SK-MEL-5 (cell line): ENCODE measurements at regions not wholly inside any gene's neighbourhood (a gene's known extent, or its start where the extent isn't known, plus 50 kb on each side); places are given as distances from the start of the nearest gene placed in this dataset.

ENCODE experiments used
- DNase-seq: peaks from one replicate; pipeline ENCODE4 v3.0.0-alpha.2; 2016; ENCODE audit warnings: low read depth, low spot score
- in situ Hi-C: cut with HindIII; loops from 2 replicates; pipeline ENCODE4 v1.10.0; 2016; ENCODE audit warnings: low sequenced_read_pairs, high pct_unique_total_duplicates, low pct_unique_long_range_greater_than_20kb

DNA sequence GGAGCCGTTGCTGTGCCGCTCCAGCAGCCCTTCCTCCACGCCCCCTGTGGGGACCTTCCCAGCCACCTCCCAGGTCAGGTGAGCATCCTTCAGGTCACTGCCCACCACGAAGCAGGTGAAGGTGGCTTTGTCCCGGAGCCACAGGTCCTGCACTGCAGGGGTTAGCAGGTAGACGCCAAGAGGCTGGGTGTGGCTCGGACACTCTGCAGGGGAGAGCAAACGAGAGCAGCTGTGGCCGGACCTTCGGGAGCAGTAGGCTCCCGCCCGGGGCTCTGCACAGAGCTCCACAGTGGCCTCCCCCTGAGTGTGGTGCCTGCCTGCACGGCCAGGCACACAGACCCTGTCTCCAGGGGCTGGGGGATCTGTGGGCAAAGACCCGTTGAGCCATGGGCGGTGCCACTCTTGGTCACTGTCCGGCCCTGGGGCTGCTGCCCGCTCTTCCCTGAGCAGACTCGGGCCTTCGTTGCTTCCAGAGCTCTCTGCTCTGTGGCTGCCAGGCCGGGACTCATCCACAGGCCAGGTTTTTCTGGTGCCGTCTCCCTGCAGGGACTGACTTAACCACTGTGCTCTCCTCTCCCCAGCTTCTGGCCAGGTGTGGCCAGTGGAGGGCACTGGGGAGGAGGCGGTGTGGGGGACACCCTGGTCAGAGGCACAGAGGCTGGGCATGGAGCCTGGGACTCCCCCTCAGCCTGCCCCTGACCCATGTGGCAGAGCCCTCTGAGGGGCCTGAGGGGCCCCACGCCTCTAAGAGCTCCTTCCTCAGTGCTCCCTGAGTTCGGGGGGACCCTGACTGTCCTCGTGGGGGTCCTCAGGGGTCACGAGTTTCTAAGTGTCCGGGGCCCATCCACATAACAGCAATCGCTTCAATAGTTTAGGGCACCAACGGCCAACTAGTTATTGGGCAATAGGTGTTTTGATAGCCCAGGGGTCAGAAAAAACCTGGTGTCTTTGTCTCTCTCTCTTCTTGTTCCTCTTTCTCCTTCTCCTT is 314.9 kb downstream of the TMEM121 start:
- DNase-seq, result no peak
- in situ Hi-C loops, result no loop called here

DNA sequence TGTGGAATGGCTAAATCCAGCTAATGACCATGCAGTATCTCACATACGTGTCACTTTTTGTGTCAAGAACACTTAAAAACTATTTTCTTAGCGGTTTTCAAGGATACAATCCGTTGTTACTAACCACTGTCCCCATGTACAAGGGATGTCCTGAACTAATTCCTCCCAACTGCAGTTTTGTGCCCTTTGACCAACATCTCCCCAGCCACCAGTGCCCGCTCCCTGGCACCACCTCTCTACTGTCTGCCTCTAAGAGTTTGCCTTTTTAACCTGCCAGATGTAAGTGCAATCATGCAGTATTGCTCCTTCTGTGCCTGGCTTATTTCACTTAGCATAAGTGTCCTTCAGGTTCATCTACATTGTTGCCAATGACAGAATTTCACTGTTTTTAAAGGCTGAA is 315.7 kb downstream of the TMEM121 start:
- DNase-seq, result no peak
- in situ Hi-C loops, result no loop called here

DNA sequence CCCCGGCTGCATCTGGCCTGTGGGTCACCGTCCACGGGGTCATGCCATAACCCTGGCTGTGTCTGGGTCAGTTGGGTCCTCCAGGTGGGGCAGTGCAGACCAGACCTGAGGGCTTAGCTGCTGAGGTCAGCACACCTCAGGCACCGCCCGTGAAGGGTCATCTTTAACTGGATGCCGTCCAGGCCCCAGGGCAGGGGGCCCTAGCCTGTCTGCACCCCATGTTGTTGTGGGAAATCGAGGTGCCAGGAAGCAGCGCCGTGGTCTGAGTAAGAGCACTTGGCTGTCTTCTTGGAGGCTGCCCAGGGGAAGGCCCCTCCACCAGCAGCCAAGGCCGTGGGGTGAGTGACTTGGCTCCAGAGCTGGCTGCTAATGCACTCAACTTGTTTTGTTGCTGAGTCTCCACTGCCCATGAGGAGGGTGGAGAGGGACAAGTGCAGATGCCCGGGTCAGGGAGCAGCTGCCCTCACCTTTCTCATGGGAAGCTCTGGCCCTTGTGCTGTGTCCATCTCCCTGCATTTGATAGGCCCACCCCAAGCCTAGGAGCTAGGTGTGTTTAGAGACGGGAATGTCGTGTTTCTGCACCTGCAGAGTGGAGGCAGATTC is 317.2 kb downstream of the TMEM121 start:
- no peak for DNase-seq
- in situ Hi-C loops, result no loop called here

DNA sequence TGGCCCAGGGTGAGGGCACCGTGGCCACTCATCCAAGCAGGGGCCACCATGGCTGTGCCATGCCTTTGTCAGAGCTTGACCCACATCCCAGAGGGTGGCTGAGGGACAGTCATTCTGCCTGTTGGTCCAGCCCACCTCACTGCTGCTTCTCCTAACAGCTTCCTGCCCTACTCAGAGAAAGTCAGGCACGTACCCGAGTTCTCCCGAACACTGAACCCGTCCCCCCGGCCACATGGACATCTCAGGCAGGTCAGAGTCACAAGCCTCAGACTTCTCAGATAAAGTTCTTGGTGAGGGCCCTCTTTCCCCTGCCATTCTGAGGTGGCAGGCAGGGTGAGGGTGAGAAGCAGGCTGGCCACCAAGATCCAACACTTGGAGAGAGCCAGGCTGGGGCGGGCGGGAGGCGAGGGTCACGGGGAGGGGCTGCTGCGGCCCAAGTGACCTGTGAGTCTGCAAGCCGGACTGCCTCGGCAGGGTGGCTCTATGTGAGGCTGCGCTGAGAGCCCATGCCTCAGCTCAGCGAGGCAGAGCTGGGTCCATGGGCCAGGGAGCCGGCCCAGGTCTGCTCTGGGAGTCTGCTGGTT is 317.8 kb downstream of the TMEM121 start:
- DNase-seq, result no peak
- in situ Hi-C loops, result no loop called here

DNA sequence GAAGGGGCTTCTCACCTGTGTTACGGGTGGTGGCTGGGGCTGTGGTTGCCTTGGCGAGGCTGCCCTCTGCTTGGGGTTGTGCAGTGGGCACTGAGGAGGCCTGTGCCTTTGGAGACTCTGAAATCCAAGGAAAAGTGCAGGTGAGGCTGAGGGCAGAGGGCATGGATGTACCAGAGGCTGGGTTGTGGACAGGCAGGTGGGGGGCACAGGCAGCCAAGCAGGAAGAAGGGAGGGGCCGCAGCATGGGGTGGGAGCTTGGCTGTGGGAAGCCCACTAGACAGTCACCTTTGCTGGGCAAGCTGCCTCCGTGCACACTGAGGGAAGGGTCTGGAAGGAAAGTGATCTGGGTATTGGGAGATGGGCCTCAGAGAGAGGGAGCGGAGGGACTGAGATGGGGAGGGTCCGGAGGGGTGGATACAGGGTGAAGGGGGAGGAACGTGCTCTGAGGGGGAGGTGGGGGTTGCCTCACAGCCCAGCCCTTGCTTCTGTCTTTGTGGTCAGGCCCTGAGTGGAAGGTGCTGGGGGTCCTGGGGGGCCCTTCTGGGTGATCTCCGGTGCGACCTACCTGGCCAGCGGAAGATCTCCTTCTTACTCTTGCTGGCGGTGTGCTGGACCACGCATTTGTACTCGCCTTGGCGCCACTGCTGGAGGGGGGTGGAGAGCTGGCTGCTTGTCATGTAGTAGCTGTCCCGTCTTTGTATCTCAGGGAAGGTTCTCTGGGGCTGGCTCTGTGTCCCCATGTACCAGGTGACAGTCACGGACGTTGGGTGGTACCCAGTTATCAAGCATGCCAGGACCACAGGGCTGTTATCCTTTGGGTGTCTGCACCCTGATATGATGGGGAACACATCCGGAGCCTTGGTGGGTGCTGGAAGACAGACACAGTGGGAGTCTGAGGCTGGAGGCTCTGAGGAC is 318.7 kb downstream of the TMEM121 start:
- DNase-seq, result no peak
- in situ Hi-C loops, result no loop called here

DNA sequence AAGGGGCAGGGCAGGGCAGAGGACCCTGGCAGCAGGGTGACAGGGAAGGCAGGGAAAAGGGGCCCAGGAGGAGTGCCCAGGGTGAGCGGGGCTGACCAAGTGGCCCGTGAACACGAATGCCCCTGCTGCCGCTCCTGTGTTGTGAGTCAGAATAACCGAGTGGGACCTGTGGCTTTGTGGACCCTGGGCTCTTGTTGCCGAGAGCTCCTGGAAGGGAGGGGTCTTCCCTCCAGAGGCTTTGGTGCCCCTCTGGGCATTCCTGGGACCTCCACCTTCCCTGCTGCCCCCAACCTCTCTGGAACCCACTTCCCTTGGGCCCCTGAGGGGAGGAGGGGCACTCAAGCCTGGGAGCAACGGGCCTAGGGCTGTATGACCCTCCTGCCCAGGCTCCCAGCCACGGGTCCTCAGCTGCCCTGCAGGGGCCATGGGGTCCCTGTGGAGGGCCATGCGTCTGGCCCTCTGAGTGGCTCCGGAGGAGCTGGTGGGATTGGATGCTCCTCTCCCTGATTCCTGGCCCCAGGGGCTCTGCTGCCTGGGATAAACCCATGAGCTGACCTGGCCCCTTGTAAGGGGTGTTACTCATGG is 319.4 kb downstream of the TMEM121 start:
- in situ Hi-C loops, result no loop called here
- no peak for DNase-seq

DNA sequence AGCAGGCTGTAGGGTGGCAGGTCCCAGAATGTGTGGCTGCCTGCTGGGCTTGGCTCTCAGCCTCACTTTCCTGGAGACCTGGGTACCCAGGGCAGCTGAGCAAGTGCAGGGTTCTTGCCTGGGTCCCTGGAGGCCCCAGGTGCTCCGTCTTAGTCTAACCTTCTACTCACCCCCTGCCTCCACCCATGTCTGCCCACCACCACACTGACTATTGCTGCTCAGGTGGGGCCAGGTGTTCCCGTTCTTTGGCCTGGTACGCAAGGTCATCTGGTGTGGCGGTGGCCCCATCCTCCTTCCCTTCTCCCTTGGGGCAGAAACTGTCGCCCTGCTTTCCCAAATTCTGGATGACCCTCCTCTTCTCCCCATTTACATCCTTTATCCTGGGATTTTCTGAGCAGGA is 319.9 kb downstream of the TMEM121 start:
- no peak for DNase-seq
- in situ Hi-C loops, result no loop called here

DNA sequence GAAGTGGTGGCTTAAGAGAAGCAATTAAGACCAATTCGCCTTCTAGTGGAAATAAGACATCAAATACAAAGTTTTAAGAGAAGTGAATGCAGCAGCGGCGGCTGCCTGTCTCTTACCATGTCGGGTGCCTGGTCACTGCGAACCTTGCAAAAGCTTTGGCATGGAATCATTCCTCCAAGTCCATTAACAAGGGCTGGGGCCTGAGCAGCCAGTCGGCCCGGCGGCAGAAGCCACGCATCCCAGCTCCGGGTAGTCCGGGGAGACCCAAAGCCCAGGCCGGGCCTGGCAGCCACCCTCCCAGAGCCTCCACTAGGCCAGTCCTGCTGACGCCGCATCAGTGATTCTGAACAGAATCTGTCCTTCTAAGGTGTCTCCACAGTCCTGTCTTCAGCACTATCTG is 321.0 kb downstream of the TMEM121 start:
- DNase-seq, result no peak
- in situ Hi-C loops, result no loop called here

DNA sequence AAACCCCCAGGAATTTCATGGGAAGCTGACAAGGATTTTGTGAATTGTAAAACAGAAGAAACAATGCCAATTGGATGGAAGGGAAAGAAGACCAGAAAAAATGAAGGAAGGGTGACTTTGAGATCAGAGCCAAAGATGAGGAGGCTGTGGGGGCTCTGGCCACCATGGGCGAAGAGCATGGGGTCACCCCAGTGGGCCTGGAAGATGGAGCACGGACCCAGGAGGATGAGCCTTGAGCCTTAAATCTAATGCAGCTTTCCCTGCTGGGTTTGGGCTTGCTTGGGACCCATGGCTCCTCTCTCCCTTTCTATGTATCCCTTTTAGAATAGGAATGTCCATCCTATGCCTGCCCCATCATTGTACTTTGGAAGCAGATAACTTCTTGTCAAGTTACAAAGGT is 322.2 kb downstream of the TMEM121 start:
- no peak for DNase-seq
- in situ Hi-C loops, result no loop called here

DNA sequence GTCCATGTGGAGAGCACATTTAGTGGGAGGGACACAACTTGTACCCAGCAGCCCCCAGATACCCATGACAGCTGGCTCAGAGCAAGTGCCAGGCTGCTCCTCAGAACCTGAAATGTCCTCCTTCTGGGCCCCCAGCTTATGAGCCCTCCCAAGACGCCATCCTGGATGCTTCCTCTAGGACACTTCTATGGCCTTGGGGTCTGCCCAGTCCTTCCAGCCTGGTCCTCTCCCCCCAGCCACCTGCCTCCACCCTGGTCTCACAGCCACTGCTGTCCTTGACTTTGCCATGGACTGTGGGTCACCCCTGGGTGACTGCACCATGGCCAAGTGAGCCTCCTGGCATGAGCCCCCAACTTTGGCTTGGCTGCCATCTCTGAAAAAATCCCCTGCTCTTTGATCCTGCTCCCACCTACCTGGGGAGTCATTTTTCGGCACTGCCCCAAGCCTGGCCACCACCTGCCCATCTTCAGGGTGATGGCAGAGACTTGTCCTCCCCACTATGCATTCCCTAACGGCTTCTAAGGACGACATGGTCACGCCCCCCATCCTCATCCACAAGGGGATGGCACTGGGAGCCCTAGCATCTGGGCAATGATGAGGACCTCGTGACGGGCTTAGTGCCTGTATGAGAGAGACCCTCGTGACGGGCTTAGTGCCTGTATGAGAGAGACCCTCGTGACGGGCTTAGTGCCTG is 323.7 kb downstream of the TMEM121 start:
- no peak for DNase-seq
- in situ Hi-C loops, result no loop called here

DNA sequence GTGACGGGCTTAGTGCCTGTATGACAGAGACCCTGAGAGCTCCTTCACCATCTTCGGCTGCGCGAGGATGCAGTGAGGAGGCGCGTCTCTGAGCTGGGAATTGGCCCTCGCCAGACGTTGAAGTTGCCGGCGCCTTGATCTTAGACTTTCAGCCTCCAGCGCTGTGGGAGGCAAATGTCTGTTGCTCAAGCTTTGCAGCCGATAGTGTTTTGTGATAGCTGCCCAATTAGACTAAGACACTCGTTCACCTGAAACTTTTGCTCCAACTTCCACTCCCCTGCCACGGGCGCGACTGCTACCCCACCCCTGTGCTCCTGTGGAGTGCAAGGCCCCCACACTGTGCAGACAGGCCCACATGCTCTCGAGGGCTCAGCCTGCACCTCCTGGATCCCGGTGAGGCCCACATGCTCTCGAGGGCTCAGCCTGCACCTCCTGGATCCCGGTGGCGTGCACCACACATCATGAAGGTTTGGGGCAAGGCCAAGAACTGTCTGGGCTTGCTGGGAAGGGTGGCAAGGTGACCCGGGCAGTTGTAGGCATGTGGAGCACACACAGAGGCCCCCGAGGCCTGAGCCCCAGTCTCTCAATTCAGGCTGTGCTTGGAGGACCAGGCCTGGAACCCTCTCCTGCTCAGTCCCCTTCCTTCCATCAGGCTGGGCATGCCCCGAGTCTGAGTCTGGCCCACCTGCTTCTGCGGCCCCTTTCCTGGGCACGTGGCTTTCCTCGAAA is 324.6 kb downstream of the TMEM121 start:
- in situ Hi-C loops, result no loop called here
- no peak for DNase-seq

DNA sequence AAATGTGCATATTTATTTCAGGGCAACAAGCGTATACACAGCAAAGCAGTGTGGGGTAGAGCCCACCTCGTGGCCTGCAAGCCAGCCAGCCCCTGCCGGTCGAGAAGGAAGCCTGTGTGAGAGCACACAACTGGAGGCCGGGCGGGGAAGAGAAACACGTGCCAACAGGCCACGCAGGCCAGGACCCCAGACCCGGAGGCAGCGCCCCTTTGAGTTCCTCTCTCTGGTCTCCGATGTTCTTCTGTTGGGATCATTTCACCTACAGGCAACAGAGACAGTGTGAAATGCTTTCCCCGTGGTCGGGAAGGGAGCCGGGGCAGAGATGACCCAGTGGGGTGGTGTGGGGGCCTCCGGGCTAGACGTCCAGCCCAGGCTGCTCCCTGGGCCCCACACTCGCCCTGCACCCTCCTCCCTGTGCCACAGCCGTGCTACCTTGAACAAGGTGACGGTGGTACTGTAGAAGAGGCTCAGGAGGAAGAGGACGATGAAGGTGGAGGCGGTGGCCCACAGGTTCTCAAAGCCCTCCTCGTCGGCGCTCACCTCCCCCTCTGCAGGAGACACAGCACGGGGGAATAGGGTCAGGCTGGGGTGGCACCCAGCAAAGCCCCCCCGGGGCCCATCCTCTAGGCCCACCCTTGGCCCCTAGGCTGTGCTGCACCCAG is 325.5 kb downstream of the TMEM121 start:
- DNase-seq, result no peak
- in situ Hi-C loops, result no loop called here

DNA sequence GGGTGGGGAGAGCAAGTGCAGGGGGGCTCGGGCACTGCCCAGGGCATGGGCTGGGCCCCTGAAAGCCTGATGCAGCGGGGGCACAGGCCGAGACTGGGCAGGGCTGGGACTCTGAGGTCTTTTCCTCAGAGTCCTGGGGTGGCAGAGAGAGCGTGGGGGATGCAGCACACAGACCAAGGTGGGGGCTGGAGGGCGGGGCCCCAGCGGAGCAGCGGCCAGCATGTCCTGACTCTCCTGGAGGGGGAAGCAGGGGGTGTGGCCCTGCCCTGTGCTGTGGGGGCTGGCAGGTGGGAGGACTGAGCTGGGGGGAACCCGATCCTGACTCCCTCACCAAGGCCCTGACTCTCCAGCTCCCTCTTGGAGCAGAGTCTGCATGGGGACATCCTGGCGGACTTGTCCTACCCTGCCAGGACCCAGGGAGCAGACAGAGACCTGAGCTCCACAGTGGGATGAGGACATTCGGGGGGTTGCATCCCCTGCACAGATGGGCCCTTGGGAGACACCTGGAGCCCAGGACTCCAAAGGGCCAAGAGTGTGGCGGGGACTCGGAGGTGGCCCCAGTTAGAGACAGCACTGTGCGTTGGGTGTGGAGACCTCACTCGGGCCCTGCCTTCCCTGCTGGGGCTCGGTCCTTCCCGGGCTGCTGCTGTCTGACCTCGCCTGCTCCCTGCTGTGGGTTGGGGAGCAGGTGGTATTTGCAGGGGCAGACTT is 326.1 kb downstream of the TMEM121 start:
- no peak for DNase-seq
- in situ Hi-C loops, result no loop called here

DNA sequence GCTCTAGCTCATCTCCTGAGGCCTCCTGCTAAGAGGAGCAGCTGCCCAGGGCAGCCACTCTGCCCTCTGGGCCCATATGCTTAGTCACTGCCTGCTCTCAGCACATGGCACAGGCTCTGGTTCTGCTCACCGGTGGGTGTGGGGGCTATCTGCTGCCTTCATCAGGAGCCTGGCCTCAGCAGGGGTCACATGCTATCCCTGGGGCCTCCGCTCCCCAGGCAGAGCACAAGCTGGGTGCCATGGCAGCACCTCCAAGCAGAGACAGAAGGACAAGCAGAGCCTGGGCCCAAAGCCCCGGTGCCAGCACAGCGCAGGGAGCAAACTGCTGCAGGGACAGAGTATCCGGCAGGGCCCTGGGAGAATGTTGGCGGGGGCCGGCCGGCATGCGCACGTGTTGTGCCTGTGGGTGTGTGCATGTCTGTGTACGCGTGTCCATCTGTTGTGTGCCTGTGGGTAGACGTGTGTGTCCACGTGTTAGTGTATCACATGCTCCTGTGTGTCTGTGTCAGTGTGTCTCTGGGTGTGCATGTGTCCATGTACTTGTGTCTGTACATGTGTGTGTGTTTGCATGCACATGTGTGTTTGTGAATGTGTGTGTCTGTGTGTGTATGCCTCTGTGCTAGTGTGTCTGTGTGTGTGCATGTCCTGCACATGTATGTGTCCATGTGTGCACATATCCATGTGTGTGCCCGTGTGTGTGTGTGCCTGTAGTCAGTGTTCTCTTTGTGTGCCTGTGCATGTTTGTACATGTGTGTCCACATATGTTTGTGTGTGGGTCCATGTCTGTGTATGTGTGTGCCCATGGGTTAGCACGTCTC is 326.9 kb downstream of the TMEM121 start:
- DNase-seq, result no peak
- in situ Hi-C loops, result no loop called here
